IMR-90 (cell line): ENCODE measurements at regions not wholly inside any gene's neighbourhood (a gene's known extent, or its start where the extent isn't known, plus 50 kb on each side); places are given as distances from the start of the nearest gene placed in this dataset.
A peak's percentile ranks its signal among the peaks of the same experiment; 100 is the strongest.

ENCODE experiments used
- ATAC-seq: fragments of 200-7000 bp; cut with Tn5 transposase; 2 replicates; pipeline ENCODE4 v1.9.1; 2020; ENCODE audit warnings: low read depth, mild to moderate bottlenecking, moderate library complexity
- BruUV-seq: library from RNA; stranded (reverse); fragments of 400-500 nt; replicated peaks from 2 replicates; lab custom pipeline; 2021; lab: Mats Ljungman, UMichigan
- CTCF ChIA-PET: fragments of 300-600 bp; formaldehyde crosslinking; extraction: SDS; loops from one replicate; lab custom pipeline; 2021; ENCODE audit warnings: antibody characterized with exemption; lab: Yijun Ruan, JAX
- POLR2A ChIA-PET: fragments of 300-600 bp; sonication (Branson Sonifier 250); formaldehyde crosslinking; loops from one replicate; lab custom pipeline; 2022; ENCODE audit warnings: antibody characterized with exemption; ENCODE audit not compliant: unreplicated experiment; lab: Charles Lee
- DNase-seq: peaks from one replicate; pipeline ENCODE4 v3.0.0; 2013
- H2AFZ ChIP-seq: replicated peaks from 2 replicates; pipeline ENCODE3; 2013; ENCODE audit warnings: low read length, mild to moderate bottlenecking; ENCODE audit not compliant: poor library complexity
- H2AK5ac ChIP-seq: 2 replicates; pipeline ENCODE4 v1.6.1; 2013; ENCODE audit warnings: low read depth, low read length, inconsistent platforms
- H2AK9ac ChIP-seq: replicated peaks from 2 replicates; pipeline ENCODE3; 2013; ENCODE audit warnings: mild to moderate bottlenecking, low read depth, low read length, moderate library complexity; ENCODE audit not compliant: poor library complexity
- H2BK120ac ChIP-seq: 2 replicates; pipeline ENCODE4 v1.6.1; 2013; ENCODE audit warnings: low read depth, low read length, inconsistent platforms
- H2BK15ac ChIP-seq: 3 replicates; pipeline ENCODE4 v1.6.1; 2013; ENCODE audit warnings: low read depth, low read length, inconsistent platforms
- H2BK20ac ChIP-seq: 2 replicates; pipeline ENCODE4 v1.6.1; 2013; ENCODE audit warnings: low read depth, mild to moderate bottlenecking, inconsistent platforms, low read length, moderate library complexity
- H2BK5ac ChIP-seq: 2 replicates; pipeline ENCODE4 v1.6.1; 2013; ENCODE audit warnings: mild to moderate bottlenecking, low read depth, low read length, inconsistent platforms; ENCODE audit not compliant: poor library complexity, severe bottlenecking
- H3K14ac ChIP-seq: replicated peaks from 2 replicates; pipeline ENCODE4 v1.6.1; 2013; ENCODE audit warnings: low read depth, low read length, inconsistent platforms
- H3K18ac ChIP-seq: 2 replicates; pipeline ENCODE4 v1.6.1; 2013; ENCODE audit warnings: low read depth, low read length, control low read depth
- H3K23ac ChIP-seq: 2 replicates; pipeline ENCODE4 v1.6.1; 2013; ENCODE audit warnings: low read depth, low read length, inconsistent platforms
- H3K27ac ChIP-seq: 2 replicates; pipeline ENCODE4 v1.5.1; 2013; ENCODE audit warnings: mild to moderate bottlenecking, control low read depth, low read length; ENCODE audit not compliant: insufficient read depth
- H3K27me3 ChIP-seq: 2 replicates; pipeline ENCODE4 v1.6.1; 2013; ENCODE audit warnings: low read length; ENCODE audit not compliant: control insufficient read depth, insufficient read depth
- H3K36me3 ChIP-seq: 2 replicates; pipeline ENCODE4 v1.6.1; 2013; ENCODE audit warnings: low read length, mixed read lengths; ENCODE audit not compliant: control insufficient read depth, insufficient read depth
- H3K4ac ChIP-seq: 2 replicates; pipeline ENCODE4 v1.6.1; 2013; ENCODE audit warnings: low read depth, low read length, inconsistent platforms
- H3K4me1 ChIP-seq: 2 replicates; pipeline ENCODE4 v1.6.1; 2013; ENCODE audit warnings: low read length, mixed read lengths; ENCODE audit not compliant: control insufficient read depth, insufficient read depth
- H3K4me2 ChIP-seq: 2 replicates; pipeline ENCODE4 v1.6.1; 2013; ENCODE audit warnings: low read depth, mild to moderate bottlenecking, control low read depth, low read length, moderate library complexity
- H3K4me3 ChIP-seq: 2 replicates; pipeline ENCODE4 v1.5.1; 2013; ENCODE audit warnings: low read depth, mild to moderate bottlenecking, control low read depth, low read length, moderate library complexity; ENCODE audit not compliant: insufficient read depth
- H3K56ac ChIP-seq: 2 replicates; pipeline ENCODE4 v1.6.1; 2013; ENCODE audit warnings: low read length, inconsistent platforms; ENCODE audit not compliant: insufficient read depth; ENCODE audit errors: extremely low read depth
- H3K79me1 ChIP-seq, 2 experiments: 2 replicates each; pipeline ENCODE4 v1.6.1; 2013; ENCODE audit warnings: low read length in 2 of 2, inconsistent platforms in 1 of 2, low read depth in 1 of 2
- H3K9ac ChIP-seq: 2 replicates; pipeline ENCODE4 v1.6.1; 2013; ENCODE audit warnings: low read depth, low read length, control low read depth
- H3K9me1 ChIP-seq: 2 replicates; pipeline ENCODE4 v1.6.1; 2013; ENCODE audit warnings: low read length, inconsistent platforms; ENCODE audit not compliant: insufficient read depth
- H3K9me3 ChIP-seq: 2 replicates; pipeline ENCODE4 v1.6.1; 2013; ENCODE audit warnings: low read length; ENCODE audit not compliant: control insufficient read depth, insufficient read depth
- H4K20me1 ChIP-seq: 2 replicates; pipeline ENCODE4 v1.6.1; 2013; ENCODE audit warnings: low read length, inconsistent platforms; ENCODE audit not compliant: insufficient read depth
- H4K5ac ChIP-seq: 2 replicates; pipeline ENCODE4 v1.6.1; 2013; ENCODE audit warnings: mild to moderate bottlenecking, low read depth, low read length, control low read depth
- H4K8ac ChIP-seq, 2 experiments: 2 replicates each; pipeline ENCODE4 v1.6.1; 2013; ENCODE audit warnings: low read depth in 2 of 2, low read length in 2 of 2, control low read depth in 1 of 2, inconsistent platforms in 1 of 2
- H4K91ac ChIP-seq: 2 replicates; pipeline ENCODE4 v1.6.1; 2013; ENCODE audit warnings: low read depth, low read length, inconsistent platforms; ENCODE audit not compliant: insufficient read depth
- BHLHE40 ChIP-seq: fragments of 150-350 bp; IDR thresholded peaks from 2 replicates; pipeline ENCODE4 v1.6.1; 2016; ENCODE audit warnings: mild to moderate bottlenecking, low read depth, low read length
- CEBPB ChIP-seq: IDR thresholded peaks from 2 replicates; pipeline ENCODE4 v1.6.1; 2012; ENCODE audit warnings: low read depth, low read length, improper control_type of control experiment
- CHD1 ChIP-seq: IDR thresholded peaks from 2 replicates; pipeline ENCODE4 v1.6.1; 2012; ENCODE audit warnings: low read depth, low read length, improper control_type of control experiment
- CTCF ChIP-seq: conservative IDR thresholded peaks from 2 replicates; pipeline ENCODE4 v1.5.1; 2012; ENCODE audit warnings: mild to moderate bottlenecking, low read depth, low read length, improper control_type of control experiment
- ELK1 ChIP-seq: fragments of 150-350 bp; IDR thresholded peaks from 2 replicates; pipeline ENCODE4 v1.6.1; 2016; ENCODE audit warnings: low read depth, mild to moderate bottlenecking, low read length, moderate library complexity, borderline replicate concordance
- FOS ChIP-seq: fragments of 150-350 bp; IDR thresholded peaks from 2 replicates; pipeline ENCODE4 v1.6.1; 2016; ENCODE audit warnings: low read depth, low read length
- MAFK ChIP-seq: IDR thresholded peaks from 2 replicates; pipeline ENCODE4 v1.6.1; 2012; ENCODE audit warnings: low read depth, low read length, improper control_type of control experiment
- MAZ ChIP-seq: IDR thresholded peaks from 2 replicates; pipeline ENCODE4 v1.6.1; 2012; ENCODE audit warnings: low read depth, mild to moderate bottlenecking, low read length, improper control_type of control experiment, moderate library complexity, borderline replicate concordance
- MXI1 ChIP-seq: IDR thresholded peaks from 2 replicates; pipeline ENCODE4 v1.6.1; 2012; ENCODE audit warnings: low read depth, mild to moderate bottlenecking, low read length, moderate library complexity, borderline replicate concordance
- NFE2L2 ChIP-seq: fragments of 150-350 bp; IDR thresholded peaks from 2 replicates; pipeline ENCODE4 v1.6.1; 2016; ENCODE audit warnings: low read depth, mild to moderate bottlenecking, low read length
- POLR2A ChIP-seq: IDR thresholded peaks from 2 replicates; pipeline ENCODE4 v1.6.1; 2012; ENCODE audit warnings: mild to moderate bottlenecking, low read depth, low read length
- RAD21 ChIP-seq: IDR thresholded peaks from 2 replicates; pipeline ENCODE4 v1.6.1; 2012; ENCODE audit warnings: low read length, improper control_type of control experiment
- RCOR1 ChIP-seq: IDR thresholded peaks from 2 replicates; pipeline ENCODE4 v1.6.1; 2012; ENCODE audit warnings: mild to moderate bottlenecking, low read length, improper control_type of control experiment; ENCODE audit not compliant: insufficient replicate concordance
- RFX5 ChIP-seq: IDR thresholded peaks from 2 replicates; pipeline ENCODE4 v1.8.0; 2012; ENCODE audit warnings: low read depth, mild to moderate bottlenecking, low read length, moderate library complexity
- SMC3 ChIP-seq: fragments of 150-350 bp; IDR thresholded peaks from 2 replicates; pipeline ENCODE4 v1.6.1; 2016; ENCODE audit warnings: low read depth, mild to moderate bottlenecking, antibody characterized with exemption, low read length, moderate library complexity
- USF2 ChIP-seq: fragments of 150-350 bp; IDR thresholded peaks from 2 replicates; pipeline ENCODE4 v1.6.1; 2017; ENCODE audit warnings: mild to moderate bottlenecking, antibody characterized with exemption, low read length, low read depth
- dilution Hi-C: fragments of 300-500 bp; cut with HindIII; formaldehyde crosslinking; loops from one replicate; pipeline ENCODE4 v1.14.3; 2018; ENCODE audit warnings: low sequenced_read_pairs; ENCODE audit not compliant: unreplicated experiment
- in situ Hi-C: fragments of 300-500 bp; cut with MboI; formaldehyde crosslinking; loops from 3 replicates; pipeline ENCODE4 v1.14.3; 2019; ENCODE audit warnings: low sequenced_read_pairs, inconsistent platforms, mixed read lengths
- intact Hi-C: fragments of 100-400 bp; cut with micrococcal nuclease; formaldehyde crosslinking; loops from 2 replicates; pipeline ENCODE4 v1.10.0; 2022

DNA sequence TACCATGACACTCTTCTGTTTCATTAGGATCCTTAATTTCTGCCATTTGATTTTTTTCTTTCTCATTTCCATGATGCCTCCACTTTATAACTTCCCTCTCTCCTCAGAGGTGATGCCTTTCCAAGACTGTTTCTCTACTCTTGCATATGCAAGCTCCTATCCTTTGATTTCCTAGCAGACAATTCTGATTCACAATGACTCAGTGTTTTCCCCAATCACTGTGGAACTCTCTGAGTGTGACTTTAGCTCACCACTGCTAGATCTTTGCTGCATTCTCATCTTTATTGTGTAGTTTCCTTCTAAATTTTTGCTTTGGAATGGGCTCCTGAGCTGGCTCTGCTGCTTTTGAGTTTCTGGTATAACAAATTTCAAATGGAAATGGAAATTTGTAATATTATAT lies 184.9 kb downstream of the TINAG start:
- DNase-seq: peak; percentile 86
- H4K91ac ChIP-seq: no peak overlapping the region
- H2AK5ac ChIP-seq: no peak overlapping the region
- no peak for TF ChIP-seq MAZ
- no peak for TF ChIP-seq USF2
- TF ChIP-seq RAD21: no peak
- TF ChIP-seq FOS: 0 out of 2 replicates have a peak, but pooled peaks have one; percentile 8
- no peak for TF ChIP-seq CHD1
- peak; percentile 93 for TF ChIP-seq NFE2L2
- no peak for TF ChIP-seq MXI1
- TF ChIP-seq ELK1: no peak
- TF ChIP-seq POLR2A: no peak
- peak; percentile 46; the same call in 1 of the 2 replicates for TF ChIP-seq CEBPB
- TF ChIP-seq SMC3: no peak
- peak; percentile 49; the same call in 1 of the 2 replicates for TF ChIP-seq MAFK
- no peak for TF ChIP-seq RFX5
- TF ChIP-seq BHLHE40: no peak
- TF ChIP-seq RCOR1: no peak
- TF ChIP-seq CTCF: no peak
- peak; percentile 94 for ATAC-seq
- 0 out of 2 replicates have a peak, but pooled peaks cover 2% of the 10 kb centered on the region for H3K9me3 ChIP-seq
- no peaks in the 10 kb centered on the region for H3K79me1 ChIP-seq
- H2BK5ac ChIP-seq: no peak overlapping the region
- no peak overlapping the region for H2BK120ac ChIP-seq
- POLR2A ChIA-PET: no interaction called here
- no TSS peak for BruUV-seq
- dilution Hi-C loops: no loop called here
- no peak overlapping the region for H2BK15ac ChIP-seq
- H3K27me3 ChIP-seq: no peaks in the 10 kb centered on the region
- no peak overlapping the region for H2BK20ac ChIP-seq
- H3K14ac ChIP-seq: no peak overlapping the region
- H3K27ac ChIP-seq: no peak overlapping the region
- no peak overlapping the region for H3K18ac ChIP-seq
- H4K5ac ChIP-seq: no peak overlapping the region
- H3K9me1 ChIP-seq: no peaks in the 10 kb centered on the region
- intact Hi-C loops: loop anchor here (10.0 kb wide), 1 partner anchor 1372 kb away; no protein-coding TSS in a partner anchor
- no peak overlapping the region for H4K8ac ChIP-seq
- no peaks in the 10 kb centered on the region for H4K20me1 ChIP-seq
- H3K36me3 ChIP-seq: no peaks in the 10 kb centered on the region
- no peak overlapping the region for H3K4me3 ChIP-seq
- no peak overlapping the region for H3K23ac ChIP-seq
- in situ Hi-C loops: no loop called here
- H2AFZ ChIP-seq: no peak overlapping the region
- no peaks in the 10 kb centered on the region for H3K4me1 ChIP-seq
- no peak overlapping the region for H3K9ac ChIP-seq
- H3K56ac ChIP-seq: no peak overlapping the region
- H3K4ac ChIP-seq: no peak overlapping the region
- no peak overlapping the region for H2AK9ac ChIP-seq
- H3K4me2 ChIP-seq: no peak overlapping the region
- CTCF ChIA-PET: interaction anchor here (1.3 kb wide), 1 partner anchor 9 kb away, joined by 3 read pairs; no protein-coding TSS in a partner anchor
